ENCODE measurements at regions not wholly inside any gene's neighbourhood (a gene's known extent, or its start where the extent isn't known, plus 50 kb on each side); places are given as distances from the start of the nearest gene placed in this dataset.

- peaks cover 1 to 12% (median 10%) of the 10 kb centered on the region in 3 donors for H3K27me3 Mint-ChIP-seq (ENCODE audit: low read depth in 3 of 3)
- intact Hi-C loops (cut with micrococcal nuclease), result no loop called here
These were observed 83.6 kb downstream of the IER5 start for GRCh38 chr1:181172082-181172481.

GRCh38 chr1:181173761-181174447, 85.4 kb downstream of the IER5 start:
- peaks cover 15 to 23% (median 19%) of the 10 kb centered on the region in 7 donors for H3K9me3 Mint-ChIP-seq
- H2AFZ ChIP-seq (ENCODE audit: insufficient read depth, low read depth, low read length, poor library complexity, severe bottlenecking), result no peak overlapping the region
- H3K27ac Mint-ChIP-seq, result peak overlapping the region in 1 of 7 donors; percentile 5
- no peaks in the 10 kb centered on the region for H3K79me2 ChIP-seq (ENCODE audit: insufficient read depth, low read length)
- TF ChIP-seq CTCF (IDR thresholded peaks at IDR 0.05), result no peak
- no peak overlapping the region for H3K4me3 Mint-ChIP-seq
- no peak overlapping the region for H3K4me3 ChIP-seq (replicated peaks in 1 of 3; ENCODE audit: low read depth in 2 of 3, low read length in 3 of 3)
- no peaks in the 10 kb centered on the region for H4K20me1 ChIP-seq (ENCODE audit: insufficient read depth, low read length)
- H3K4me1 Mint-ChIP-seq, result no peaks in the 10 kb centered on the region
- H3K27me3 Mint-ChIP-seq (ENCODE audit: low read depth in 3 of 3), result peaks cover 6 to 11% (median 11%) of the 10 kb centered on the region in 3 donors
- intact Hi-C loops (cut with micrococcal nuclease), result no loop called here
- H3K9me3 ChIP-seq (replicated peaks in 1 of 2; ENCODE audit: control insufficient read depth in 1 of 2, insufficient read depth in 1 of 2, low read length in 2 of 2), result peaks cover 10 to 14% of the 10 kb centered on the region in 2 donors
- H3K4me1 ChIP-seq (ENCODE audit: control insufficient read depth in 1 of 2, insufficient read depth in 2 of 2, low read length in 2 of 2), result no peaks in the 10 kb centered on the region
- H3K36me3 Mint-ChIP-seq, result no peaks in the 10 kb centered on the region
- H3K9ac ChIP-seq (ENCODE audit: insufficient read depth, low read length, poor library complexity, severe bottlenecking), result no peak overlapping the region
- 94% methylated on average over 2 of the region's 6 CpGs for WGBS (ENCODE audit: insufficient coverage)
- H3K4me2 ChIP-seq (replicated peaks; ENCODE audit: extremely low read depth, low read length, poor library complexity, severe bottlenecking), result no peak overlapping the region
- no peaks in the 10 kb centered on the region for H3K36me3 ChIP-seq (replicated peaks in 1 of 2; ENCODE audit: control insufficient read depth in 1 of 2, insufficient read depth in 2 of 2, low read length in 2 of 2)
- no peaks in the 10 kb centered on the region for H3K27me3 ChIP-seq (ENCODE audit: control insufficient read depth in 2 of 2, insufficient read depth in 2 of 2, low read length in 2 of 2)
- DNase-seq, result no peak
- H3K27ac ChIP-seq (ENCODE audit: low read depth in 1 of 2, low read length in 2 of 2), result no peak overlapping the region

More at GRCh38 chr1:181172082-181172481, 83.6 kb downstream of the IER5 start:
- no peaks in the 10 kb centered on the region for H3K4me1 Mint-ChIP-seq
- no peak overlapping the region for H3K4me3 Mint-ChIP-seq
- Histone ChIP-seq H2AFZ (ENCODE audit: insufficient read depth, low read depth, low read length, poor library complexity, severe bottlenecking) (no peak overlapping the region), H3K4me1 (ENCODE audit: control insufficient read depth in 1 of 2, insufficient read depth in 2 of 2, low read length in 2 of 2) (no peaks in the 10 kb centered on the region), H3K9ac (ENCODE audit: insufficient read depth, low read length, poor library complexity, severe bottlenecking) (no peak overlapping the region), H3K79me2 (ENCODE audit: insufficient read depth, low read length) (no peaks in the 10 kb centered on the region), H3K4me3 (replicated peaks in 1 of 3; ENCODE audit: low read depth in 2 of 3, low read length in 3 of 3) (no peak overlapping the region), H3K27ac (ENCODE audit: low read depth in 1 of 2, low read length in 2 of 2) (no peak overlapping the region), H3K27me3 (ENCODE audit: control insufficient read depth in 2 of 2, insufficient read depth in 2 of 2, low read length in 2 of 2) (no peaks in the 10 kb centered on the region), H3K9me3 (replicated peaks in 1 of 2; ENCODE audit: control insufficient read depth in 1 of 2, insufficient read depth in 1 of 2, low read length in 2 of 2) (peaks cover 10 to 14% of the 10 kb centered on the region in 2 donors), H4K20me1 (ENCODE audit: insufficient read depth, low read length) (no peaks in the 10 kb centered on the region), H3K4me2 (replicated peaks; ENCODE audit: extremely low read depth, low read length, poor library complexity, severe bottlenecking) (no peak overlapping the region), H3K36me3 (replicated peaks in 1 of 2; ENCODE audit: control insufficient read depth in 1 of 2, insufficient read depth in 2 of 2, low read length in 2 of 2) (no peaks in the 10 kb centered on the region)
- DNase-seq, result no peak
- WGBS (ENCODE audit: insufficient coverage), result no CpG with 5 or more reads among the region's 1 CpG
- H3K36me3 Mint-ChIP-seq, result no peaks in the 10 kb centered on the region
- peaks cover 15 to 23% (median 19%) of the 10 kb centered on the region in 7 donors for H3K9me3 Mint-ChIP-seq
- no peak for TF ChIP-seq CTCF (IDR thresholded peaks at IDR 0.05)
- no peak overlapping the region for H3K27ac Mint-ChIP-seq

Data from CD14-positive monocyte (primary cell).